ENCODE measurements at regions not wholly inside any gene's neighbourhood (a gene's known extent, or its start where the extent isn't known, plus 50 kb on each side); places are given as distances from the start of the nearest gene placed in this dataset.
A peak's percentile ranks its signal among the peaks of the same experiment; 100 is the strongest.

GRCh38 chr16:55189682-55190636 is 134.0 kb upstream of the IRX6 start:
- TF ChIP-seq MYC (IDR thresholded peaks at IDR 0.05; ENCODE audit: low read depth, low read length) (no peak), CTCF (IDR thresholded peaks at IDR 0.05; ENCODE audit: low read depth, low read length) (no peak), MAX (IDR thresholded peaks at IDR 0.05; ENCODE audit: low read depth, low read length) (no peak), POLR2A (IDR thresholded peaks at IDR 0.05; ENCODE audit: extremely low read depth, insufficient read length) (no peak)
- DNase-seq (ENCODE audit: low read depth), result no peak
- no peak overlapping the region for H3K4me3 ChIP-seq (ENCODE audit: low read depth, low read length)

GRCh38 chr16:55192734-55193133 is 131.3 kb upstream of the IRX6 start:
- DNase-seq (ENCODE audit: low read depth), result no peak
- no peak overlapping the region for H3K4me3 ChIP-seq (ENCODE audit: low read depth, low read length)
- TF ChIP-seq MYC (IDR thresholded peaks at IDR 0.05; ENCODE audit: low read depth, low read length) (no peak), CTCF (IDR thresholded peaks at IDR 0.05; ENCODE audit: low read depth, low read length) (no peak), MAX (IDR thresholded peaks at IDR 0.05; ENCODE audit: low read depth, low read length) (no peak), POLR2A (IDR thresholded peaks at IDR 0.05; ENCODE audit: extremely low read depth, insufficient read length) (no peak)

GRCh38 chr16:55203570-55203969 is 120.4 kb upstream of the IRX6 start:
- TF ChIP-seq POLR2A (IDR thresholded peaks at IDR 0.05; ENCODE audit: extremely low read depth, insufficient read length), result no peak
- peak; percentile 76 for DNase-seq (ENCODE audit: low read depth)
- no peak overlapping the region for H3K4me3 ChIP-seq (ENCODE audit: low read depth, low read length)

GRCh38 chr16:55204069-55204468 is 119.9 kb upstream of the IRX6 start:
- TF ChIP-seq MYC (IDR thresholded peaks at IDR 0.05; ENCODE audit: low read depth, low read length) (no peak), CTCF (IDR thresholded peaks at IDR 0.05; ENCODE audit: low read depth, low read length) (no peak), POLR2A (IDR thresholded peaks at IDR 0.05; ENCODE audit: extremely low read depth, insufficient read length) (no peak), MAX (IDR thresholded peaks at IDR 0.05; ENCODE audit: low read depth, low read length) (no peak)
- peak; percentile 69 for DNase-seq (ENCODE audit: low read depth)
- H3K4me3 ChIP-seq (ENCODE audit: low read depth, low read length), result no peak overlapping the region

GRCh38 chr16:55204923-55205322 is 119.1 kb upstream of the IRX6 start:
- no peak for DNase-seq (ENCODE audit: low read depth)
- TF ChIP-seq CTCF (IDR thresholded peaks at IDR 0.05; ENCODE audit: low read depth, low read length), result no peak
- no peak for TF ChIP-seq POLR2A (IDR thresholded peaks at IDR 0.05; ENCODE audit: extremely low read depth, insufficient read length)
- no peak for TF ChIP-seq MYC (IDR thresholded peaks at IDR 0.05; ENCODE audit: low read depth, low read length)
- TF ChIP-seq MAX (IDR thresholded peaks at IDR 0.05; ENCODE audit: low read depth, low read length), result no peak
- H3K4me3 ChIP-seq (ENCODE audit: low read depth, low read length), result no peak overlapping the region

- no peak for DNase-seq (ENCODE audit: low read depth)
These were observed 116.1 kb upstream of the IRX6 start for GRCh38 chr16:55207693-55208428.

More at GRCh38 chr16:55207693-55208428, 116.1 kb upstream of the IRX6 start:
- H3K4me3 ChIP-seq (ENCODE audit: low read depth, low read length), result no peak overlapping the region
- TF ChIP-seq MYC (IDR thresholded peaks at IDR 0.05; ENCODE audit: low read depth, low read length), result no peak
- TF ChIP-seq MAX (IDR thresholded peaks at IDR 0.05; ENCODE audit: low read depth, low read length), result no peak
- TF ChIP-seq POLR2A (IDR thresholded peaks at IDR 0.05; ENCODE audit: extremely low read depth, insufficient read length), result no peak
- TF ChIP-seq CTCF (IDR thresholded peaks at IDR 0.05; ENCODE audit: low read depth, low read length), result no peak

Measured in NB4 (cell line).